Central memory CD8-positive, alpha-beta T cell (primary cell): ENCODE measurements at regions not wholly inside any gene's neighbourhood (a gene's known extent, or its start where the extent isn't known, plus 50 kb on each side); places are given as distances from the start of the nearest gene placed in this dataset.

Experiments used
- ATAC-seq: fragments of 150-1000 bp; cut with Tn5 transposase; replicated peaks from 2 replicates; pipeline ENCODE4 v1.10.0; 2022; ENCODE audit warnings: mild to moderate bottlenecking, moderate FRiP score, moderate number of reproducible peaks; ENCODE audit not compliant: poor library complexity, severe bottlenecking; ENCODE audit errors: extremely low read depth
- DNase-seq, 2 donors: peaks; one replicate each; pipeline ENCODE4 v3.0.0; 2021; ENCODE audit warnings: low spot score in 2 of 2
- H3K27ac Mint-ChIP-seq: one replicate; pipeline ENCODE4 v1.8.0; 2022; ENCODE audit warnings: low read depth, mild to moderate bottlenecking, moderate library complexity, mixed read lengths
- H3K27me3 Mint-ChIP-seq: one replicate; pipeline ENCODE4 v1.8.0; 2022; ENCODE audit warnings: mixed read lengths
- H3K36me3 Mint-ChIP-seq: one replicate; pipeline ENCODE4 v1.8.0; 2022; ENCODE audit warnings: mild to moderate bottlenecking, moderate library complexity, mixed read lengths; ENCODE audit not compliant: insufficient read depth
- H3K4me1 Mint-ChIP-seq: one replicate; pipeline ENCODE4 v1.8.0; 2022; ENCODE audit warnings: mixed read lengths
- H3K4me3 Mint-ChIP-seq: one replicate; pipeline ENCODE4 v1.8.0; 2022; ENCODE audit warnings: mild to moderate bottlenecking, moderate library complexity, mixed read lengths
- H3K9me3 Mint-ChIP-seq: one replicate; pipeline ENCODE4 v1.8.0; 2022; ENCODE audit warnings: mixed read lengths

DNA sequence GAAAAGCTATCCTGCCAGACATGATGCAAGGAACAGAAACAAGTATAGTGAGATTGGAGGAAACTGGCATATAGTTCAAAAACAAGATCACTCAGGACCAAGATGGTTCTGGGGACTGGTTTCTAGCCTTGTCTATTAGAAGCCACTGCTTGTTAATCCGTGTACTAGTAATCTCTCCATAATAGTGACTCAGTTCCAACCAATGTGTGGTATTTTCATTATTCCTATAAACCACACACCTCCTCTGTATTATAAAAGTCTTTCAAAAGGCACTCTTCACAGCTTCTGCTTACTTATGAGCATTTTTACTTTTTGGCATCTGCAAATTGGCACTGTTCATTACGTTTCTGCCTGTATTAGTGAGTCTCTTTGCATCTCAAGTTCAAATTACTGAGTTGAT lies 140.3 kb downstream of the SLC6A15 start:
- H3K36me3 Mint-ChIP-seq = no peaks in the 10 kb centered on the region
- no peak overlapping the region for H3K27ac Mint-ChIP-seq
- no peaks in the 10 kb centered on the region for H3K4me1 Mint-ChIP-seq
- DNase-seq (no peak), ATAC-seq (no peak)
- no peaks in the 10 kb centered on the region for H3K27me3 Mint-ChIP-seq
- no peak overlapping the region for H3K4me3 Mint-ChIP-seq
- peaks cover 9% of the 10 kb centered on the region for H3K9me3 Mint-ChIP-seq

DNA sequence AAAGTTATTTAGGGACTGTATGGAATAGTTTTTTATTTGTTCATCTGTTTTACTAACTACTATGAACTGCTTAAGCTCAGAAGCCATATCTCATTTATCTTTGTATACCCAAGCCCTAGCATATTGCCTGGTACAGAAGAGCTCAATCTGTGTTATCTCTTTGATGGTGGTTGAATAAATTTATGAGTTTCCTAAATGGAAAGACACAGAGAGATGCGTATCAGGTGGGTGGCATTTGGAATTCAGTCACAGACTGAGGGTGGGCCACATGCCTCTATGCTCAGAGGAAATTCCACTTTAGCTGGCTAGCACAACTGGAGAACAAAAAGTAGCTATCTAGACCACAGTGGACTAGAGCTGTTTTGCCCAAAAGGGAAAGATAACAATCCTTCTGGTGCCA lies 145.5 kb downstream of the SLC6A15 start:
- Mint-ChIP-seq H3K27me3 (no peaks in the 10 kb centered on the region), H3K4me3 (no peak overlapping the region), H3K4me1 (no peaks in the 10 kb centered on the region), H3K27ac (no peak overlapping the region), H3K36me3 (no peaks in the 10 kb centered on the region), H3K9me3 (peaks cover 6% of the 10 kb centered on the region)
- DNase-seq (no peak), ATAC-seq (no peak)

DNA sequence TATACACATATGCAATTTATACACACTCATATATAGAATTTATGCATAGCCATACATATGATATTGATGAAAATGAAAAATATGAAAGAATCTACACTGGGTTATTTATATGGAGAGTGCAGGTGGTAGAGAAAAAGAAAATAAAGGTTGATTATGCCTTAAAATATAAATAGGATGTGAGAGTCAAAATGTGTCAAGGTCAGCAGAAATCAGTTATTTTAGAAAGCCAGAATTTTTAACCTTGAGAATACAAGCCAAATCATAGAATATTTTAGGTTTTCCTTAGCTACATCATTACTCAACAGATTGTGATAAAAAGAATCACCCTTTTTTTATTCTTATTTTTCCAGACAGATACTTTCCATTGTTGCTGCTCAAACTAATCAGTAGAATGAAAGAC lies 146.2 kb downstream of the SLC6A15 start:
- Mint-ChIP-seq H3K36me3 (no peaks in the 10 kb centered on the region), H3K4me3 (no peak overlapping the region), H3K27ac (no peak overlapping the region), H3K27me3 (no peaks in the 10 kb centered on the region), H3K4me1 (no peaks in the 10 kb centered on the region), H3K9me3 (peaks cover 6% of the 10 kb centered on the region)
- DNase-seq (no peak), ATAC-seq (no peak)

DNA sequence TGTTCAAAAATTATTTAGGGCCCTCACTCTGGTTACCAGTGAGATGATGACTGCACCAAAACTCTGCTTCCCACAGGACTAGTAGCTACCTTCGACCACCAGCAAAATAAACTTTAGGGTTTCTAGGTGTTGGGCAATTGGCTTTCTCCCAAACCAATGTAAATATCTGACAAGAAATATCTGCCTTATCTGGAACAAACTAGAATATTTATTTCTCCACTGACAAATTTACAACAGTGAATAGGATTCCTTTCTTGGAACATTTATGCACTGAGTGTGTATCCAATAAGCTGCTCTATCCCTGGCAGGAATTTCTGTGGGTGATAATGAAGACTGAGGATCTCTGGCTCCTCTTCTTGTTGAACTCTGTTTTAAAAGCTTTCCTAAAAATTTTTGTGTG lies 148.6 kb downstream of the SLC6A15 start:
- no peaks in the 10 kb centered on the region for H3K4me1 Mint-ChIP-seq
- ATAC-seq (no peak), DNase-seq (no peak)
- H3K9me3 Mint-ChIP-seq = no peaks in the 10 kb centered on the region
- no peaks in the 10 kb centered on the region for H3K36me3 Mint-ChIP-seq
- H3K4me3 Mint-ChIP-seq = no peak overlapping the region
- no peaks in the 10 kb centered on the region for H3K27me3 Mint-ChIP-seq
- no peak overlapping the region for H3K27ac Mint-ChIP-seq

DNA sequence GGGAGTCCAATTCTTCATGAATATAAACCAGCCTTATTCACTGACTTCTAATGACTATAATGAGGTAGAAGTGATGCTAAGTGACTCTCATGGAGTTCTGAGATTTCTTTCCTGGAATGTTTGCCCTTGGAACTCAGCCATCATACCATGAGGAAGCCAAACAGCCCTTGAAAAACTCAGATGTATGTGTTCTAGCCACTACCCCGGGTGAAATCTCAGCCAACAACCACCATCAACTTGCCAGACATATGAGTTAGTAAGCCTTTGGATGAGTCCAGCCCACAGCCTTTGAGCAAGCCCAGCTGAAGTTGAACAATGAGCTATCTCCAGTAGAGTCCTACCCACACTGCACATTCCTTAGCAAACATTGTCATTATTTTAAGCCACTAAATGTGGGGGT lies 149.5 kb downstream of the SLC6A15 start:
- Mint-ChIP-seq H3K36me3 (no peaks in the 10 kb centered on the region), H3K27me3 (no peaks in the 10 kb centered on the region), H3K4me1 (no peaks in the 10 kb centered on the region), H3K4me3 (no peak overlapping the region), H3K27ac (no peak overlapping the region), H3K9me3 (peaks cover 3% of the 10 kb centered on the region)
- no peak for ATAC-seq
- no peak for DNase-seq

DNA sequence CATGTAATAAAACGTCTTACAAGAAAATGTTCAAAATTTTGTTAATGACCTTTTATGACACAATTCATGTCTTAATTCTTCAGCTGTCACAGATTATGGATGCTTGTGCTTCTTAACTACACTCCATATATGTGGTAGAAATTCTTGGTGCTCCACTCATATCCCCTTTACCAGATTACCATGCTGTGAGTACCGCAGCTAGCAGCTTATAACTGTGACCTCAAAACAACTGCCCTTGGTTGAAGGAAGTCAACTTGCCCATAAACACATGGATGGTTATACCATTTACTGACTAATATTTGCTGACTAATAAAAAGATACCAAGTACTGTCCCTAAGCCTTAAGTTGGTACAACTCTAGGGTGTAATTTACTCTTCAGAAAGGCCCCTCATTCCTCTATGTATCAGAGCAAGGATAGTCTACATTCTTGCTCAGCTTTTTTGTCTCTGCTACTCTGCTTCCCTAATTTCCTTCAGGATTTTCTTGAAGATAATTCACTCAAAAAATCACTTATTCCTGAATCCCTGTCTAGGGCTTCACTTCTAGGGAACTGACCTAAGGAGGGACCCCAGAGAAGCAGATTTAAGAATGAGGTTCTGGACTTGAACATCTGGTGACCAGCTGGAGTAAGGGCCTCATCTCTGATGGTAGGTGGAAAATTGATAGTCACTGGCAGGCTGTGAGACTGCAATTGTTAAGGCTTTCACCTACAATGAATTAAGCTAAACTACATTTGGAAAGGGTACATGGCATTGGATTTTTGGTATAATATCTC lies 152.3 kb downstream of the SLC6A15 start:
- H3K36me3 Mint-ChIP-seq = no peaks in the 10 kb centered on the region
- no peaks in the 10 kb centered on the region for H3K4me1 Mint-ChIP-seq
- H3K27ac Mint-ChIP-seq = no peak overlapping the region
- DNase-seq (no peak), ATAC-seq (no peak)
- no peak overlapping the region for H3K4me3 Mint-ChIP-seq
- H3K27me3 Mint-ChIP-seq = no peaks in the 10 kb centered on the region
- H3K9me3 Mint-ChIP-seq = peaks cover 17% of the 10 kb centered on the region

DNA sequence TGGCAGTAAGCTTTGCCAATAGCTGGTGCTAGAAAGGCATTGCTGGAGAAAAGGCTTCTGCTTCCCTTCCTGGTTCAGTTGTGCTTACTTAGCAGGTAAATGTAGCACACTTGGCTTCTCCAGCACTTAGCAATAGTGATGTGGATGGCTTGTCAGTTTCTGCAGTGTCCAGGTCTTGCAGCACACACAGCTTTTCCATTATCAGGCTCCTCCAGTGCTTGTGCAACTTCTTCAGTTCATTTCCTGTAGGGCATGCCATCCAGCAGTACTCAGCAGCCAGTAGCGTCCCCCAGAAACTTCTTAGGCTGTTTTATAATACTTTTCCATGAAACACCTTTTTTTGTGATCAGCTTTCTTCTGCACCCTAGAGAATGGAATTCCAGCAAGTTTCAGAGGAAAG lies 154.6 kb downstream of the SLC6A15 start:
- H3K27me3 Mint-ChIP-seq = no peaks in the 10 kb centered on the region
- H3K27ac Mint-ChIP-seq = no peak overlapping the region
- no peak overlapping the region for H3K4me3 Mint-ChIP-seq
- H3K36me3 Mint-ChIP-seq = no peaks in the 10 kb centered on the region
- ATAC-seq = no peak
- H3K4me1 Mint-ChIP-seq = no peaks in the 10 kb centered on the region
- H3K9me3 Mint-ChIP-seq = peaks cover 17% of the 10 kb centered on the region
- DNase-seq = no peak

DNA sequence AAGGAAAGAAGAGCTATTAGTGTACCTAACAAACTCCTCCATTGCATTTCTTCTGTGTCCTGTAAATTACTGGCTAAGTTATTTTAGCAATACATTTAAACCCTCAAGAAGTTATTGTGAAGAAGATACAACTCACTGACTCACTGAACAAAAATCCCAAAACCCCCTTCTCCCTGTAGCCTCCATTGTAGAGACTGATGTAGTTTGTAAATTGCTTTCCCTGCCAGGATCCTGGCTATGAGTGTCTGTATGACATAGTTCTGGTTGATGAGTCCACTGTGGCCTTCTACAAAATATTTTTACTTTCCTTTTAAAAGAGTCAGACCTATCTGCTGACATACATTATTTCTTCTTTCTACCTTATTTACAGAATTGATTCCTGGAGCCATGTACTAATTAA lies 155.6 kb downstream of the SLC6A15 start:
- DNase-seq = no peak
- no peak overlapping the region for H3K4me3 Mint-ChIP-seq

DNA sequence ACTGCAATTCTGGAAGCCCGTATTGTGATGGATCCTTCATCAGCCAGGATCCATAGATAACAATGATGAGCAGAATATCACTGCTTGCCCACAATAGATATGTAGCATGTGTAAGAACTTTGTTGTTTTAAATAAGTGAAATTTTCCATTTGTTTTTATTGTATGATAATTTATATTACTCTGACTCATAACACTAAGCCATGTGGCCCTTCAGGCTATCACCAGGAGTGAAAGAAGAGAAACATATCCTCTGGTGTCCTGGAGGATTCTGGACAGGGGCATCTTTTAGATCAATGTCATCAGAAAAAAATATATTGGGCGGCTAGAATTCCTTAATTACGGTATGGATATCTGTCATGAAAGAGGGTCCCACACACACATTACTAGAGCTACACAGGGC lies 167.5 kb downstream of the SLC6A15 start:
- Mint-ChIP-seq H3K36me3 (no peaks in the 10 kb centered on the region), H3K4me3 (no peak overlapping the region), H3K27me3 (no peaks in the 10 kb centered on the region), H3K4me1 (no peaks in the 10 kb centered on the region), H3K9me3 (peaks cover 10% of the 10 kb centered on the region), H3K27ac (no peak overlapping the region)
- ATAC-seq = no peak
- no peak for DNase-seq

More for the DNA sequence above, 155.6 kb downstream of the SLC6A15 start:
- Mint-ChIP-seq H3K27me3 (no peaks in the 10 kb centered on the region), H3K36me3 (no peaks in the 10 kb centered on the region), H3K27ac (no peak overlapping the region), H3K9me3 (peaks cover 17% of the 10 kb centered on the region), H3K4me1 (no peaks in the 10 kb centered on the region)
- ATAC-seq = no peak

DNA sequence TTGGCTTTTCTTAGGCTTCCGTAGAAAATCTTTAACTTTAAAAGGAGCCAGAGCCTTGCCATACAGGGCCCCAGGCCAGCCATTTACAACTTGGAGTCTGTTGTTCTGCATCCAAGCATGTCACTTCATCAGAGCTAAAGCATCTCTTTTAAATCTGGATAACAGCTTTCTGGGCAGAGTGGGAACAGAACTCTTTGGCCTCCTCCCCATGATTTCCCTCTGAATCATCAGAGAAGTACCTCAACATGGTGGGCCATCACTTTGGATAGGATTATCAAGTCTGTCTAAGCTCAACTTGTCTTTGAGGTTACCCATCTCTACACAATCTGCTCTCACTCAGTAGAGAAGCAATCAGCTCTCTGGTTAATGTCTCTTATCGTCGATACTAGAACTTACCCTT lies 170.9 kb downstream of the SLC6A15 start:
- no peaks in the 10 kb centered on the region for H3K27me3 Mint-ChIP-seq
- H3K27ac Mint-ChIP-seq = no peak overlapping the region
- no peaks in the 10 kb centered on the region for H3K4me1 Mint-ChIP-seq
- H3K9me3 Mint-ChIP-seq = peaks cover 3% of the 10 kb centered on the region
- no peaks in the 10 kb centered on the region for H3K36me3 Mint-ChIP-seq
- ATAC-seq (no peak), DNase-seq (no peak)
- no peak overlapping the region for H3K4me3 Mint-ChIP-seq

DNA sequence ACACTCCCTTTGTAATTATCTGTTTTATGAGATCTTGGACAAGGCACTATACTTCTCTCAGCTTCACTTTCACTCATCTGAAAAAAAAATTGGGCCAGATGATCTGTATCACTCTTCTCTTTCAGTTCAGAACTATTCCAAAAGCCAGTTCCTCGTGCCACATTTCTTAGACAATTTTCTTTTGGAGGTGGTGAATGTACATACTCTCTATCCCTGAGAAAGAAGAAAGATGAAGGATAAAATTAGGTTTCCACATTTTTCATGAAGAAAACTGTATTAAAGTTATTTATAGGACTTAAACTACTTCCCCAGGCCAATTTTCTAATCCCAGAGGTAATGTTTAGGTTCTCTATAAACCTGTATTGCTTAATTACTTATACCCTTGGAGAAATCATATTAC lies 171.6 kb downstream of the SLC6A15 start:
- Mint-ChIP-seq H3K9me3 (peaks cover 5% of the 10 kb centered on the region), H3K27me3 (no peaks in the 10 kb centered on the region), H3K4me1 (no peaks in the 10 kb centered on the region), H3K36me3 (no peaks in the 10 kb centered on the region), H3K27ac (no peak overlapping the region), H3K4me3 (no peak overlapping the region)
- ATAC-seq (no peak), DNase-seq (no peak)

DNA sequence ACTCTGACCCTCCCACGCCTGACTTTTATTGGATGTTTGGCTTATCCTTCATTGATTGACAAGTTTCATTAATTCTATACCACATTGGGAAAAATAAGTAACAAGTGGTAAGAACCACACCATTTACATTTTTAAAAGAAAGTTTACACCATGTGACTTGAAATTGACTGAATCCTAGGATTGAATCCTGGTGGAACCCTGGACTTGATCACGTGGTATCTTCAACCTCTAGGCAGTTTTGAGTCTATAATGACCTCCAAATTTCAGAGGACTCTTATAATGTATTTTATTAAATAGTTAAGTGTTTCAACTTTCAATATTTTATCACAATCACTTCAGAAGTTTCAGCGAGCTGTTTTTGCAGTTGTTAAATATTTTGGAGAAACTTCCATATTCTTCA lies 172.0 kb downstream of the SLC6A15 start:
- Mint-ChIP-seq H3K9me3 (peaks cover 6% of the 10 kb centered on the region), H3K27ac (no peak overlapping the region)
- no peak for ATAC-seq

DNA sequence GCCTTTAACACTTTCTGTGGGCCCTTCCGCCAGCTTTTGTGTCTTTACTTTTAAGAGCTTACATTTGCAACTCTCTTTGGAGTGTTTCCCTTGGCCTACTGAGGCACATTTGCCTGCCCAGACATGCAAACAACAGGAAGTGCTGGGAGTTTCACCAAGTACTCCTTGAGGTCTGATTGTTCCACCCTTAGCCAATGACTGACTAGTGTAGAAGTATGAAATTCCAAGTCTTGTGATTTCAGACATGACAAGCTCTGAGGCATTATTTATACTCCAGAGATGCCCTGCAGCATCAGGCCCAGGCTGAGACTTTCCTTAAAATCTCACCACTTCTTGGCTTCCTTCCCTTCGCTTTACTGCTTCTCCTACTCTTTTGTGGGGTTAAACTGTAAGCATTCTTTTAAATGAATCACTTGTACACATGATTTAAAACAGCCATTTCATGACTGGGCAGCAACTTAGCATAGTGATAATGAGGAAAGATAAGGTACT lies 174.1 kb downstream of the SLC6A15 start:
- no peaks in the 10 kb centered on the region for H3K4me1 Mint-ChIP-seq
- no peak overlapping the region for H3K4me3 Mint-ChIP-seq
- peaks cover 6% of the 10 kb centered on the region for H3K9me3 Mint-ChIP-seq
- no peak overlapping the region for H3K27ac Mint-ChIP-seq
- no peaks in the 10 kb centered on the region for H3K36me3 Mint-ChIP-seq
- H3K27me3 Mint-ChIP-seq = no peaks in the 10 kb centered on the region
- DNase-seq = no peak
- ATAC-seq = no peak

More for the DNA sequence above, 172.0 kb downstream of the SLC6A15 start:
- no peaks in the 10 kb centered on the region for H3K36me3 Mint-ChIP-seq
- H3K4me1 Mint-ChIP-seq = no peaks in the 10 kb centered on the region
- no peaks in the 10 kb centered on the region for H3K27me3 Mint-ChIP-seq
- H3K4me3 Mint-ChIP-seq = no peak overlapping the region
- DNase-seq = no peak
